ENCODE measurements at regions not wholly inside any gene's neighbourhood (a gene's known extent, or its start where the extent isn't known, plus 50 kb on each side); places are given as distances from the start of the nearest gene placed in this dataset.
A peak's percentile ranks its signal among the peaks of the same experiment; 100 is the strongest.

DNA sequence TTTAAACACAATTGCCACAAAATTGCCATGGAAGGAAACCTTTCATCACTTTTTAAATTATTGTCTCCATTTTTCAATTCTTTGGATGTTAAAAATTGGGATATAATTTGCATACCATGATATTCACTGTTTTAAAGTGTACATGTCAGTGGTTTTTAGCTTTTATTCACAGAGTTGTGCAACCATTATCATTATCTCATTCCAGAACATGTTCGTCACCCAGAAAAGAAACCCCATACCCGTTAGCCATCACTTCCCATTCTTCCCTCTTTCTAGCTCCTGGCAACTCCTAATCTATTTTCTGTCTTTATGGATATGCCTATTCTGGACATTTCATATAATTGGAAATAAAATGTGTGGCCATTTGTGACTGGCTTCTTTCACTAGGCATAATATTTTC lies 260.3 kb upstream of the FERD3L start:
- BruUV-seq (replicated peaks) = no TSS peak
- H3K9ac ChIP-seq (ENCODE audit: low read length) = no peak overlapping the region
- H3K4me2 ChIP-seq (ENCODE audit: low read length) = peak overlapping the region; percentile 70
- H3K9me3 ChIP-seq (ENCODE audit: low read length) = no peaks in the 10 kb centered on the region
- H3K9me2 ChIP-seq (replicated peaks; ENCODE audit: low read length) = no peaks in the 10 kb centered on the region
- H3K4me3 ChIP-seq (ENCODE audit: low read length) = peak overlapping the region; percentile 28; the same call in 1 of the 2 replicates
- H3K4me1 ChIP-seq (ENCODE audit: insufficient read depth, low read length) = peaks cover 34% of the 10 kb centered on the region
- H3K27me3 ChIP-seq (ENCODE audit: low read length) = no peaks in the 10 kb centered on the region
- ChIA-PET CTCF (no interaction called here), POLR2A (ENCODE audit: unreplicated experiment) (no interaction called here)
- DNase-seq (peak; percentile 23), ATAC-seq (no peak)
- no peaks in the 10 kb centered on the region for H4K20me1 ChIP-seq (ENCODE audit: low read length)
- H3K27ac ChIP-seq (ENCODE audit: low read length) = peak overlapping the region; percentile 72
- peak overlapping the region; percentile 13; the same call in 1 of the 2 replicates for H2AFZ ChIP-seq (ENCODE audit: low read length)
- no peaks in the 10 kb centered on the region for H3K36me3 ChIP-seq (ENCODE audit: low read depth, low read length)
- no peak for TF ChIP-seq EZH2 (IDR thresholded peaks at IDR 0.05; ENCODE audit: low read length, unreplicated experiment)
- TF ChIP-seq, protein P1, sequence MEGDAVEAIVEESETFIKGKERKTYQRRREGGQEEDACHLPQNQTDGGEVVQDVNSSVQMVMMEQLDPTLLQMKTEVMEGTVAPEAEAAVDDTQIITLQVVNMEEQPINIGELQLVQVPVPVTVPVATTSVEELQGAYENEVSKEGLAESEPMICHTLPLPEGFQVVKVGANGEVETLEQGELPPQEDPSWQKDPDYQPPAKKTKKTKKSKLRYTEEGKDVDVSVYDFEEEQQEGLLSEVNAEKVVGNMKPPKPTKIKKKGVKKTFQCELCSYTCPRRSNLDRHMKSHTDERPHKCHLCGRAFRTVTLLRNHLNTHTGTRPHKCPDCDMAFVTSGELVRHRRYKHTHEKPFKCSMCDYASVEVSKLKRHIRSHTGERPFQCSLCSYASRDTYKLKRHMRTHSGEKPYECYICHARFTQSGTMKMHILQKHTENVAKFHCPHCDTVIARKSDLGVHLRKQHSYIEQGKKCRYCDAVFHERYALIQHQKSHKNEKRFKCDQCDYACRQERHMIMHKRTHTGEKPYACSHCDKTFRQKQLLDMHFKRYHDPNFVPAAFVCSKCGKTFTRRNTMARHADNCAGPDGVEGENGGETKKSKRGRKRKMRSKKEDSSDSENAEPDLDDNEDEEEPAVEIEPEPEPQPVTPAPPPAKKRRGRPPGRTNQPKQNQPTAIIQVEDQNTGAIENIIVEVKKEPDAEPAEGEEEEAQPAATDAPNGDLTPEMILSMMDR (conservative IDR thresholded peaks at IDR 0.05; ENCODE audit: low read depth, low read length) = no peak
- peaks cover 3% of the 10 kb centered on the region for H3F3A ChIP-seq (ENCODE audit: low read length, unreplicated experiment)
- intact Hi-C loops (cut with micrococcal nuclease) = loop anchor here (1.0 to 10.0 kb wide), 3 partner anchors 111 to 283 kb away; no protein-coding TSS in a partner anchor
- H3K79me2 ChIP-seq (ENCODE audit: low read length) = no peaks in the 10 kb centered on the region

DNA sequence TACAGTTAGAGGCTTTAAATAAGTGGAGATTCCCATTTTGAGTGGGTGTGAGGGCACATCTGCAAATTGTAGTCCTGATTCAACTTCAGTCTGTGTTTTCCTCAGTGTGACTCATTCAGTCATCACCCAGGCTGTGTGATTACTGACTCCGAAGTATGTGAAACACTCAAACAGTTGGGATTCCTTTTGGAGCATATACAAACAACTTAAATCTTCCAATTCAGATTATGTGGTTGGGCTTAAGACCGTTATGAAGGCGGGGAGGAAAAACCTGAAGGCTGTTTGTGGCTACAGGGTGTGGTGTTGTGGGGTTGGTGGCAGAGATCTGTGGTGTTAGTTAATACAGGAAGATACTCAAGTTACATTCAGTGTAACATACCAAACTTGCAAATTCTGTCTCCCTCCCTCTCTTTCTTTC lies 259.7 kb upstream of the FERD3L start:
- Histone ChIP-seq H3K4me3 (ENCODE audit: low read length) (peak overlapping the region; percentile 31; the same call in 1 of the 2 replicates), H3F3A (ENCODE audit: low read length, unreplicated experiment) (peaks cover 3% of the 10 kb centered on the region), H3K27me3 (ENCODE audit: low read length) (no peaks in the 10 kb centered on the region), H3K4me2 (ENCODE audit: low read length) (peak overlapping the region; percentile 70), H4K20me1 (ENCODE audit: low read length) (no peaks in the 10 kb centered on the region), H3K27ac (ENCODE audit: low read length) (peak overlapping the region; percentile 72), H3K9ac (ENCODE audit: low read length) (no peak overlapping the region), H2AFZ (ENCODE audit: low read length) (0 out of 2 replicates have a peak overlapping the region, but pooled peaks have one; percentile 13), H3K79me2 (ENCODE audit: low read length) (no peaks in the 10 kb centered on the region), H3K36me3 (ENCODE audit: low read depth, low read length) (no peaks in the 10 kb centered on the region), H3K9me3 (ENCODE audit: low read length) (no peaks in the 10 kb centered on the region), H3K9me2 (replicated peaks; ENCODE audit: low read length) (no peaks in the 10 kb centered on the region), H3K4me1 (ENCODE audit: insufficient read depth, low read length) (peaks cover 34% of the 10 kb centered on the region)
- ChIA-PET CTCF (no interaction called here), POLR2A (ENCODE audit: unreplicated experiment) (no interaction called here)
- ATAC-seq (peak; percentile 96), DNase-seq (peak; percentile 96)
- intact Hi-C loops (cut with micrococcal nuclease) = loop anchor here (1.0 to 10.0 kb wide), 3 partner anchors 110 to 282 kb away; no protein-coding TSS in a partner anchor
- TF ChIP-seq, protein P1 (conservative IDR thresholded peaks at IDR 0.05; ENCODE audit: low read depth, low read length) = no peak
- no peak for TF ChIP-seq EZH2 (IDR thresholded peaks at IDR 0.05; ENCODE audit: low read length, unreplicated experiment)
- TF ChIP-seq EZH2phosphoT487 (IDR thresholded peaks at IDR 0.05; ENCODE audit: borderline replicate concordance, low read length) = no peak
- BruUV-seq (replicated peaks) = no TSS peak

DNA sequence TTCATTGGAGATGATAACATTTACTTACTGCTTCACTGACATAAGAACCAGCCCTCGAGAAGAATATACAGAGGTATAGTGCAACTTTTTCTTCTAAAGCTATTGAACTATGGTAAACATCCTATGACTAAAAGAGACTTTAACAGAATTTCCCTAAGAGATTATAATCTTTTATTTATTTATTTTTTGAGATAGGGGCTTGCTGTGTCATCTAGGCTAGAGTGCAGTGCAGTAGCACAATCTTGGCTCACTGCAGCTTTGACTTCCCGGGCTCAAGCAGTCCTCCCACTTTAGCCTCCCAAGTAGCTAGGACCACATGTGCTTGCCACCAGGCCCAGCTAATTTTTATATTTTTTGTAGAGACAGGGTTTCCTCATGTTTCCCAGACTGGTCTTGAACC lies 258.5 kb upstream of the FERD3L start:
- ChIA-PET CTCF (interaction anchor here (0.5 to 0.9 kb wide), 2 partner anchors 281 to 648 kb away, joined by 3 to 7 read pairs; no protein-coding TSS in a partner anchor), POLR2A (ENCODE audit: unreplicated experiment) (no interaction called here)
- 0 out of 2 replicates have a peak overlapping the region, but pooled peaks have one; percentile 10 for H3K9ac ChIP-seq (ENCODE audit: low read length)
- TF ChIP-seq EZH2phosphoT487 (IDR thresholded peaks at IDR 0.05; ENCODE audit: borderline replicate concordance, low read length) (no peak), EZH2 (IDR thresholded peaks at IDR 0.05; ENCODE audit: low read length, unreplicated experiment) (no peak)
- TF ChIP-seq, protein P1 (conservative IDR thresholded peaks at IDR 0.05; ENCODE audit: low read depth, low read length) = no peak
- H3K4me3 ChIP-seq (ENCODE audit: low read length) = no peak overlapping the region
- no peaks in the 10 kb centered on the region for H3K79me2 ChIP-seq (ENCODE audit: low read length)
- H3K9me2 ChIP-seq (replicated peaks; ENCODE audit: low read length) = no peaks in the 10 kb centered on the region
- DNase-seq = peak; percentile 58
- BruUV-seq (replicated peaks) = no TSS peak
- H4K20me1 ChIP-seq (ENCODE audit: low read length) = no peaks in the 10 kb centered on the region
- no peaks in the 10 kb centered on the region for H3K36me3 ChIP-seq (ENCODE audit: low read depth, low read length)
- H3K27me3 ChIP-seq (ENCODE audit: low read length) = no peaks in the 10 kb centered on the region
- peak; percentile 28 for ATAC-seq
- H3K4me2 ChIP-seq (ENCODE audit: low read length) = peak overlapping the region; percentile 50
- H2AFZ ChIP-seq (ENCODE audit: low read length) = no peak overlapping the region
- no peaks in the 10 kb centered on the region for H3K9me3 ChIP-seq (ENCODE audit: low read length)
- H3K4me1 ChIP-seq (ENCODE audit: insufficient read depth, low read length) = peaks cover 34% of the 10 kb centered on the region
- intact Hi-C loops (cut with micrococcal nuclease) = loop anchor here (2.0 to 10.0 kb wide), 2 partner anchors 109 to 281 kb away; no protein-coding TSS in a partner anchor
- H3F3A ChIP-seq (ENCODE audit: low read length, unreplicated experiment) = peaks cover 3% of the 10 kb centered on the region
- H3K27ac ChIP-seq (ENCODE audit: low read length) = peak overlapping the region; percentile 52

Data from PC-3 (cell line).